Activated CD4-positive, alpha-beta memory T cell treated with anti-CD3 and anti-CD28 coated beads for 36 hours (primary cell): ENCODE measurements at regions not wholly inside any gene's neighbourhood (a gene's known extent, or its start where the extent isn't known, plus 50 kb on each side); places are given as distances from the start of the nearest gene placed in this dataset.
A peak's percentile ranks its signal among the peaks of the same experiment; 100 is the strongest.
"Not testable (repeated sequence)": the region's sequence is repeated elsewhere in the genome, so short reads cannot be mapped to it uniquely, and the experiment has no call there.

Experiments
- CTCF ChIA-PET: fragments of 350-600 bp; sonication (Branson Sonifier 250); formaldehyde crosslinking; loops from one replicate; lab custom pipeline; 2021; ENCODE audit warnings: antibody characterized with exemption, inconsistent platforms; lab: Charles Lee
- POLR2A ChIA-PET: fragments of 350-600 bp; sonication (Branson Sonifier 250); formaldehyde crosslinking; loops from one replicate; lab custom pipeline; 2021; ENCODE audit warnings: antibody characterized with exemption; lab: Charles Lee
- DNase-seq: peaks from one replicate; pipeline ENCODE4 v3.0.0-alpha.2; 2020
- H3K27ac Mint-ChIP-seq: one replicate; pipeline ENCODE4 v1.8.0; 2021; ENCODE audit warnings: mixed read lengths
- H3K27me3 Mint-ChIP-seq: one replicate; pipeline ENCODE4 v1.8.0; 2021; ENCODE audit warnings: mixed read lengths
- H3K36me3 Mint-ChIP-seq: one replicate; pipeline ENCODE4 v1.8.0; 2021; ENCODE audit warnings: mixed read lengths
- H3K4me1 Mint-ChIP-seq: one replicate; pipeline ENCODE4 v1.8.0; 2021; ENCODE audit warnings: low read depth, mixed read lengths
- H3K4me3 Mint-ChIP-seq: one replicate; pipeline ENCODE4 v1.8.0; 2021; ENCODE audit warnings: mild to moderate bottlenecking, mixed read lengths
- H3K9me3 Mint-ChIP-seq: one replicate; pipeline ENCODE4 v1.8.0; 2021; ENCODE audit warnings: mixed read lengths
- intact Hi-C: fragments of 100-400 bp; cut with micrococcal nuclease; formaldehyde crosslinking; loops from one replicate; pipeline ENCODE4 v1.15.1; 2023

- H3K4me3 Mint-ChIP-seq: no peak overlapping the region
- H3K9me3 Mint-ChIP-seq: no peaks in the 10 kb centered on the region
- H3K27ac Mint-ChIP-seq: no peak overlapping the region
- no peak for DNase-seq
- intact Hi-C loops: no loop called here
- POLR2A ChIA-PET: no interaction called here
- peaks cover 16% of the 10 kb centered on the region for H3K27me3 Mint-ChIP-seq
- CTCF ChIA-PET: no interaction called here
- H3K36me3 Mint-ChIP-seq: no peaks in the 10 kb centered on the region
- H3K4me1 Mint-ChIP-seq: no peaks in the 10 kb centered on the region
Measured at GRCh38 chr10:6787091-6787490, 207.0 kb upstream of the PRKCQ start.

GRCh38 chr10:6786579-6787031 is 206.5 kb upstream of the PRKCQ start:
- Mint-ChIP-seq H3K27me3 (peaks cover 18% of the 10 kb centered on the region), H3K4me1 (no peaks in the 10 kb centered on the region), H3K4me3 (no peak overlapping the region), H3K36me3 (no peaks in the 10 kb centered on the region), H3K9me3 (no peaks in the 10 kb centered on the region), H3K27ac (no peak overlapping the region)
- intact Hi-C loops: no loop called here
- POLR2A ChIA-PET: no interaction called here
- CTCF ChIA-PET: no interaction called here
- DNase-seq: no peak

GRCh38 chr10:6784429-6784828 is 204.4 kb upstream of the PRKCQ start:
- H3K36me3 Mint-ChIP-seq, H3K27ac Mint-ChIP-seq, H3K4me3 Mint-ChIP-seq, intact Hi-C loops, DNase-seq, H3K9me3 Mint-ChIP-seq, H3K4me1 Mint-ChIP-seq, CTCF ChIA-PET, POLR2A ChIA-PET: not testable (repeated sequence)
- H3K27me3 Mint-ChIP-seq: peaks cover 25% of the 10 kb centered on the region

- POLR2A ChIA-PET: no interaction called here
- no peaks in the 10 kb centered on the region for H3K36me3 Mint-ChIP-seq
- H3K9me3 Mint-ChIP-seq: no peaks in the 10 kb centered on the region
- H3K27ac Mint-ChIP-seq: no peak overlapping the region
- H3K27me3 Mint-ChIP-seq: peaks cover 22% of the 10 kb centered on the region
- no peak for DNase-seq
- intact Hi-C loops: no loop called here
- no peaks in the 10 kb centered on the region for H3K4me1 Mint-ChIP-seq
- no peak overlapping the region for H3K4me3 Mint-ChIP-seq
- CTCF ChIA-PET: no interaction called here
Measured at GRCh38 chr10:6783471-6783870, 203.4 kb upstream of the PRKCQ start.

GRCh38 chr10:6782378-6782777 is 202.3 kb upstream of the PRKCQ start:
- H3K27ac Mint-ChIP-seq: no peak overlapping the region
- peaks cover 28% of the 10 kb centered on the region for H3K27me3 Mint-ChIP-seq
- intact Hi-C loops: no loop called here
- no peak overlapping the region for H3K4me3 Mint-ChIP-seq
- no peaks in the 10 kb centered on the region for H3K36me3 Mint-ChIP-seq
- POLR2A ChIA-PET: no interaction called here
- no peak for DNase-seq
- H3K9me3 Mint-ChIP-seq: no peaks in the 10 kb centered on the region
- H3K4me1 Mint-ChIP-seq: no peaks in the 10 kb centered on the region
- CTCF ChIA-PET: no interaction called here

GRCh38 chr10:6781133-6781770 is 201.2 kb upstream of the PRKCQ start:
- Mint-ChIP-seq H3K4me1 (no peaks in the 10 kb centered on the region), H3K4me3 (no peak overlapping the region), H3K36me3 (no peaks in the 10 kb centered on the region), H3K27ac (no peak overlapping the region), H3K9me3 (no peaks in the 10 kb centered on the region), H3K27me3 (peaks cover 29% of the 10 kb centered on the region)
- POLR2A ChIA-PET: no interaction called here
- DNase-seq: no peak
- intact Hi-C loops: no loop called here
- CTCF ChIA-PET: no interaction called here

- no peak for DNase-seq
- ChIA-PET CTCF (no interaction called here), POLR2A (no interaction called here)
- Mint-ChIP-seq H3K27ac (no peak overlapping the region), H3K4me3 (no peak overlapping the region), H3K9me3 (no peaks in the 10 kb centered on the region), H3K27me3 (peaks cover 35% of the 10 kb centered on the region), H3K4me1 (no peaks in the 10 kb centered on the region), H3K36me3 (no peaks in the 10 kb centered on the region)
- intact Hi-C loops: no loop called here
Measured at GRCh38 chr10:6780008-6780677, 200.1 kb upstream of the PRKCQ start.

- H3K9me3 Mint-ChIP-seq: no peaks in the 10 kb centered on the region
- POLR2A ChIA-PET: no interaction called here
- no peak overlapping the region for H3K27ac Mint-ChIP-seq
- no peak overlapping the region for H3K4me3 Mint-ChIP-seq
- peaks cover 38% of the 10 kb centered on the region for H3K27me3 Mint-ChIP-seq
- H3K4me1 Mint-ChIP-seq: no peaks in the 10 kb centered on the region
- intact Hi-C loops: no loop called here
- no peaks in the 10 kb centered on the region for H3K36me3 Mint-ChIP-seq
- peak; percentile 14 for DNase-seq
- CTCF ChIA-PET: no interaction called here
Measured at GRCh38 chr10:6778992-6779701, 199.1 kb upstream of the PRKCQ start.

- ChIA-PET CTCF (no interaction called here), POLR2A (no interaction called here)
- Mint-ChIP-seq H3K4me3 (no peak overlapping the region), H3K27ac (no peak overlapping the region), H3K36me3 (no peaks in the 10 kb centered on the region), H3K9me3 (no peaks in the 10 kb centered on the region), H3K27me3 (peaks cover 28% of the 10 kb centered on the region), H3K4me1 (no peaks in the 10 kb centered on the region)
- intact Hi-C loops: no loop called here
- DNase-seq: no peak
Measured at GRCh38 chr10:6776170-6776569, 196.1 kb upstream of the PRKCQ start.

GRCh38 chr10:6774406-6774805 is 194.3 kb upstream of the PRKCQ start:
- no peaks in the 10 kb centered on the region for H3K36me3 Mint-ChIP-seq
- intact Hi-C loops: no loop called here
- no peak overlapping the region for H3K4me3 Mint-ChIP-seq
- peaks cover 27% of the 10 kb centered on the region for H3K27me3 Mint-ChIP-seq
- H3K27ac Mint-ChIP-seq: no peak overlapping the region
- no peak for DNase-seq
- peaks cover 6% of the 10 kb centered on the region for H3K9me3 Mint-ChIP-seq
- POLR2A ChIA-PET: no interaction called here
- CTCF ChIA-PET: no interaction called here
- H3K4me1 Mint-ChIP-seq: no peaks in the 10 kb centered on the region

- ChIA-PET CTCF (no interaction called here), POLR2A (no interaction called here)
- Mint-ChIP-seq H3K27me3 (peaks cover 22% of the 10 kb centered on the region), H3K4me3 (no peak overlapping the region), H3K36me3 (no peaks in the 10 kb centered on the region), H3K4me1 (no peaks in the 10 kb centered on the region), H3K9me3 (peaks cover 6% of the 10 kb centered on the region), H3K27ac (no peak overlapping the region)
- intact Hi-C loops: no loop called here
- no peak for DNase-seq
Measured at GRCh38 chr10:6771331-6771730, 191.3 kb upstream of the PRKCQ start.

- H3K36me3 Mint-ChIP-seq: no peaks in the 10 kb centered on the region
- POLR2A ChIA-PET: no interaction called here
- H3K27ac Mint-ChIP-seq: no peak overlapping the region
- H3K9me3 Mint-ChIP-seq: peaks cover 6% of the 10 kb centered on the region
- H3K27me3 Mint-ChIP-seq: peaks cover 23% of the 10 kb centered on the region
- CTCF ChIA-PET: no interaction called here
- DNase-seq: no peak
- intact Hi-C loops: no loop called here
- no peak overlapping the region for H3K4me3 Mint-ChIP-seq
- H3K4me1 Mint-ChIP-seq: no peaks in the 10 kb centered on the region
Measured at GRCh38 chr10:6770846-6771245, 190.8 kb upstream of the PRKCQ start.
